ENCODE measurements at regions not wholly inside any gene's neighbourhood (a gene's known extent, or its start where the extent isn't known, plus 50 kb on each side); places are given as distances from the start of the nearest gene placed in this dataset.

- TF ChIP-seq, protein P1, sequence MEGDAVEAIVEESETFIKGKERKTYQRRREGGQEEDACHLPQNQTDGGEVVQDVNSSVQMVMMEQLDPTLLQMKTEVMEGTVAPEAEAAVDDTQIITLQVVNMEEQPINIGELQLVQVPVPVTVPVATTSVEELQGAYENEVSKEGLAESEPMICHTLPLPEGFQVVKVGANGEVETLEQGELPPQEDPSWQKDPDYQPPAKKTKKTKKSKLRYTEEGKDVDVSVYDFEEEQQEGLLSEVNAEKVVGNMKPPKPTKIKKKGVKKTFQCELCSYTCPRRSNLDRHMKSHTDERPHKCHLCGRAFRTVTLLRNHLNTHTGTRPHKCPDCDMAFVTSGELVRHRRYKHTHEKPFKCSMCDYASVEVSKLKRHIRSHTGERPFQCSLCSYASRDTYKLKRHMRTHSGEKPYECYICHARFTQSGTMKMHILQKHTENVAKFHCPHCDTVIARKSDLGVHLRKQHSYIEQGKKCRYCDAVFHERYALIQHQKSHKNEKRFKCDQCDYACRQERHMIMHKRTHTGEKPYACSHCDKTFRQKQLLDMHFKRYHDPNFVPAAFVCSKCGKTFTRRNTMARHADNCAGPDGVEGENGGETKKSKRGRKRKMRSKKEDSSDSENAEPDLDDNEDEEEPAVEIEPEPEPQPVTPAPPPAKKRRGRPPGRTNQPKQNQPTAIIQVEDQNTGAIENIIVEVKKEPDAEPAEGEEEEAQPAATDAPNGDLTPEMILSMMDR (IDR thresholded peaks at IDR 0.05; ENCODE audit: low read depth, low read length), result no peak
- no peak for TF ChIP-seq MYC (IDR thresholded peaks at IDR 0.05; ENCODE audit: low read depth, low read length)
- no peak for TF ChIP-seq POLR2A (IDR thresholded peaks at IDR 0.05; ENCODE audit: extremely low read depth, insufficient read length)
- TF ChIP-seq MAX (IDR thresholded peaks at IDR 0.05; ENCODE audit: low read depth, low read length), result no peak
- no peak overlapping the region for H3K4me3 ChIP-seq (ENCODE audit: low read depth, low read length)
- DNase-seq (ENCODE audit: low read depth), result no peak
These were observed 59.2 kb upstream of the TANC2 start for GRCh38 chr17:62906881-62907280.

GRCh38 chr17:62905233-62905632, 60.8 kb upstream of the TANC2 start:
- no peak for DNase-seq (ENCODE audit: low read depth)
- no peak for TF ChIP-seq MAX (IDR thresholded peaks at IDR 0.05; ENCODE audit: low read depth, low read length)
- no peak for TF ChIP-seq MYC (IDR thresholded peaks at IDR 0.05; ENCODE audit: low read depth, low read length)
- TF ChIP-seq, protein P1 (IDR thresholded peaks at IDR 0.05; ENCODE audit: low read depth, low read length), result no peak
- TF ChIP-seq POLR2A (IDR thresholded peaks at IDR 0.05; ENCODE audit: extremely low read depth, insufficient read length), result no peak
- H3K4me3 ChIP-seq (ENCODE audit: low read depth, low read length), result no peak overlapping the region

- no peak overlapping the region for H3K4me3 ChIP-seq (ENCODE audit: low read depth, low read length)
- TF ChIP-seq MYC (IDR thresholded peaks at IDR 0.05; ENCODE audit: low read depth, low read length), result no peak
- TF ChIP-seq POLR2A (IDR thresholded peaks at IDR 0.05; ENCODE audit: extremely low read depth, insufficient read length), result no peak
- TF ChIP-seq, protein P1 (IDR thresholded peaks at IDR 0.05; ENCODE audit: low read depth, low read length), result no peak
- TF ChIP-seq MAX (IDR thresholded peaks at IDR 0.05; ENCODE audit: low read depth, low read length), result no peak
These were observed 63.4 kb upstream of the TANC2 start for GRCh38 chr17:62902531-62903220.

DNA sequence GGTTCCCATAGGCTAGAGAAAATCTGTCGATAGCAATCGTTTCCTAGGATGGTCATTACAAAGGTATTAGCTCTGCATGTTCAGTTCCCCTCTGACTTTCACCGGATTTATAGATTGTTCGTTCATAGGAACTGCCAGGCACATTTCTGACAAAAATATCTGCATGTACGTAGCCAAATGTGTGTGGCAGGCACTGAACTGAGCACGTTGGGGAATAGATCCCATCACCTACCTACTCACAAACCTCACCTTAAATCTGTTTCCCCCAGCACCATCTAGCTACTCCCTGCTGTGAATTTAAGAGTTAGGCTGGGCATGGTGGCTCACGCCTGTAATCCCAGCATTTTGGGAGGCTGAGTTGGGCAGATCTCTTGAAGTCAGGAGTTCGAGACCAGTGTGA, 64.5 kb upstream of the TANC2 start:
- DNase-seq (ENCODE audit: low read depth), result no peak
- no peak for TF ChIP-seq POLR2A (IDR thresholded peaks at IDR 0.05; ENCODE audit: extremely low read depth, insufficient read length)
- TF ChIP-seq, protein P1 (IDR thresholded peaks at IDR 0.05; ENCODE audit: low read depth, low read length), result no peak
- TF ChIP-seq MAX (IDR thresholded peaks at IDR 0.05; ENCODE audit: low read depth, low read length), result no peak
- TF ChIP-seq MYC (IDR thresholded peaks at IDR 0.05; ENCODE audit: low read depth, low read length), result no peak
- no peak overlapping the region for H3K4me3 ChIP-seq (ENCODE audit: low read depth, low read length)

More at GRCh38 chr17:62902531-62903220, 63.4 kb upstream of the TANC2 start:
- no peak for DNase-seq (ENCODE audit: low read depth)

GRCh38 chr17:62900096-62900495, 65.9 kb upstream of the TANC2 start:
- DNase-seq (ENCODE audit: low read depth), result no peak
- TF ChIP-seq MAX (IDR thresholded peaks at IDR 0.05; ENCODE audit: low read depth, low read length) (no peak), POLR2A (IDR thresholded peaks at IDR 0.05; ENCODE audit: extremely low read depth, insufficient read length) (no peak), MYC (IDR thresholded peaks at IDR 0.05; ENCODE audit: low read depth, low read length) (no peak)
- TF ChIP-seq, protein P1 (IDR thresholded peaks at IDR 0.05; ENCODE audit: low read depth, low read length), result no peak
- no peak overlapping the region for H3K4me3 ChIP-seq (ENCODE audit: low read depth, low read length)
